ENCODE measurements at regions not wholly inside any gene's neighbourhood (a gene's known extent, or its start where the extent isn't known, plus 50 kb on each side); places are given as distances from the start of the nearest gene placed in this dataset.

DNA sequence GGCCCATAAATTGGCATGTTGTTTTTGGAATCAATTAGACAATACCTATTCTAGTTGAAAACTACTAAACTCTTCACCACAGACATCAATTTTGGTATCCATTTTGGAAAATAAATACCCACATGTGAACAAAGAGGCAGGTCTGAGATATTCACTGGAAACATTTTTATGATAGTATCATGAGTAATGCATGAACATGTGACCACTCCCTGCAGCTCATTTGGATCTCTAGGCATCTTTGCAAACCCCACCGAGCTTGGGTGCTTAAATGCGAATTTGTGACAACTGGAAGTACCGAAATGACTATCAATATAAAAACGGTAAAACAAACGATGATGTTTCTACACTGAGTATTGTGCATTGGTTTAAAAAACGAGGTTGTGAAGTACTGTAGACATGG, 285.2 kb downstream of the IRF8 start:
- TF ChIP-seq, protein P1, sequence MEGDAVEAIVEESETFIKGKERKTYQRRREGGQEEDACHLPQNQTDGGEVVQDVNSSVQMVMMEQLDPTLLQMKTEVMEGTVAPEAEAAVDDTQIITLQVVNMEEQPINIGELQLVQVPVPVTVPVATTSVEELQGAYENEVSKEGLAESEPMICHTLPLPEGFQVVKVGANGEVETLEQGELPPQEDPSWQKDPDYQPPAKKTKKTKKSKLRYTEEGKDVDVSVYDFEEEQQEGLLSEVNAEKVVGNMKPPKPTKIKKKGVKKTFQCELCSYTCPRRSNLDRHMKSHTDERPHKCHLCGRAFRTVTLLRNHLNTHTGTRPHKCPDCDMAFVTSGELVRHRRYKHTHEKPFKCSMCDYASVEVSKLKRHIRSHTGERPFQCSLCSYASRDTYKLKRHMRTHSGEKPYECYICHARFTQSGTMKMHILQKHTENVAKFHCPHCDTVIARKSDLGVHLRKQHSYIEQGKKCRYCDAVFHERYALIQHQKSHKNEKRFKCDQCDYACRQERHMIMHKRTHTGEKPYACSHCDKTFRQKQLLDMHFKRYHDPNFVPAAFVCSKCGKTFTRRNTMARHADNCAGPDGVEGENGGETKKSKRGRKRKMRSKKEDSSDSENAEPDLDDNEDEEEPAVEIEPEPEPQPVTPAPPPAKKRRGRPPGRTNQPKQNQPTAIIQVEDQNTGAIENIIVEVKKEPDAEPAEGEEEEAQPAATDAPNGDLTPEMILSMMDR (IDR thresholded peaks at IDR 0.05; ENCODE audit: low read depth, low read length, missing control alignments), result no peak
- no peak overlapping the region for H3K4me3 ChIP-seq (replicated peaks; ENCODE audit: low read depth, low read length)
- DNase-seq (ENCODE audit: extremely low read depth, low read depth), result no peak

DNA sequence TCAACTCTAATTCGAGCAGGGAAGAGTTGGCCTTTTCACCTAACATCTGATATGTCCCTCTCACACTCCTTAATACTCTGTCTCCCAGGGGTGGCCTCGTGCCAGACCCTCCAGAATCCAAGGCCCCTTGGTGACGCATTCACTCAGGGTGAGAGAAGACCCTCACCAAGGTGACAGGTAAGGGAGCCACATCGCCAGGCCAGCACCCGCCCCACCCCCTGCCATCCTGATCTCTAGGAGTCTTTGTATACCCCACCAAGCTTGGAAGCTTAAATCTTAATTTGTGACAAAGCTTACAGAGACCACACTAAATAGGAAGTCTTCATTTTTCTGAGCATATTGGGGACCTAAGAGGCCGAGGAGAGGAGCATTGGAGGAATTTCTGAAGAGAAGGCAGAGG, 286.1 kb downstream of the IRF8 start:
- DNase-seq (ENCODE audit: extremely low read depth, low read depth), result no peak
- H3K4me3 ChIP-seq (replicated peaks; ENCODE audit: low read depth, low read length), result no peak overlapping the region
- TF ChIP-seq, protein P1 (IDR thresholded peaks at IDR 0.05; ENCODE audit: low read depth, low read length, missing control alignments), result no peak

DNA sequence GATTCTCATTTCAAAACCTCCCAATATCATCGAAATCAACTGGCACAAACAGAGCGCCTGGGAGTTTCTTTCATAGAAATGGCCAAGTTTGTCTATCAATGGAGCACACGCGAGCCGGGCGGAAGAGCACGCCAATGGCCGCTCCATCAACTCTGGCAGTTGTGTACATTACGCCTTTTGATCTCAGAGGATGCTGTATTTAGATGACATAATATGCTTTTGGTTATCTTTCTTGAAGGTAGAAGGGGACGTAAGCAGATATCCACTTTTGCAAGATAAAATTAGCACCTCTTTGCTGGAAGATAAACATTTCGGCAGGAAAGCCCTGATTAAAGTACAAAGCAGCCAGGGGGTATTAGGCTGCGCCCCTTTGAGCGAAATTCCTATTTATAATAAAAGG, 287.4 kb downstream of the IRF8 start:
- no peak overlapping the region for H3K4me3 ChIP-seq (replicated peaks; ENCODE audit: low read depth, low read length)
- DNase-seq (ENCODE audit: extremely low read depth, low read depth), result no peak
- TF ChIP-seq, protein P1 (IDR thresholded peaks at IDR 0.05; ENCODE audit: low read depth, low read length, missing control alignments), result no peak

DNA sequence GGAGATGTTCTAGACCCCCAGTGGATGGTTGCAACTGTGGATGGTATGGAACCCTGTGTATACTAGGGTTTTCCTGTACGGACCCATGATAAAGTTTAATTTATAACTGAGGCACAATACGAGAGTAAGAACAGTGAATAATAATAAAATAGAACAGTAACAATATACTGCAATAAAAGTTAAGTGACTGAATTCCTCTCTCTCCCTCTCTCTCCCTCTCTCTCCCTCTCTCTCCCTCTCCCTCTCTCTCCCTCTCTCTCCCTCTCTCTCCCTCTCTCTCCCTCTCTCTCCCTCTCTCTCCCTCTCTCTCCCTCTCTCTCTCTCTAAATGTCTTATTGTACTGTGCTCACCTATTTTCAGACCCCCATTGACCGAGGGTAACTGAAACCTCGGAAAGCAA, 291.0 kb downstream of the IRF8 start:
- DNase-seq (ENCODE audit: extremely low read depth, low read depth), result no peak
- H3K4me3 ChIP-seq (replicated peaks; ENCODE audit: low read depth, low read length), result no peak overlapping the region
- TF ChIP-seq, protein P1 (IDR thresholded peaks at IDR 0.05; ENCODE audit: low read depth, low read length, missing control alignments), result no peak

DNA sequence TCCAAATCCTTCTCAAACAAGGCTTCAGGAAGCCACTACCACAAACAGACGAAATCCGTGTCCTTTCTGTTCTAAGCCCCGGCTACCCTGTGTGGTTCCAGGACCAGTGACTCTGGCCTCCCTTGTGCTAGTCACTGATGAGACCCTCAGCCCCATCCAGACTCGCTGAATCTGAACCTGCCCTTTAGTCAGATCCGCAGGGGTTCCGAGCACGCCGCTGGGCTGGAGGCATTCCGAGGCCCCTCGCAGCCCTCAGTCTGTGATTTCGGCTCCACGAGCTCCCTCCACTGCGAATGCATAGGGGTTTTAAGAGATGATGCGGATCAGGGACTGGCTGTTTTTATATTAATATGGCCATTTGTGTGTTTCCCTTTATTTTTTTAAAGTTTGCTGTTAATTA, 292.7 kb downstream of the IRF8 start:
- no peak for DNase-seq (ENCODE audit: extremely low read depth, low read depth)
- H3K4me3 ChIP-seq (replicated peaks; ENCODE audit: low read depth, low read length), result no peak overlapping the region
- TF ChIP-seq, protein P1 (IDR thresholded peaks at IDR 0.05; ENCODE audit: low read depth, low read length, missing control alignments), result no peak

DNA sequence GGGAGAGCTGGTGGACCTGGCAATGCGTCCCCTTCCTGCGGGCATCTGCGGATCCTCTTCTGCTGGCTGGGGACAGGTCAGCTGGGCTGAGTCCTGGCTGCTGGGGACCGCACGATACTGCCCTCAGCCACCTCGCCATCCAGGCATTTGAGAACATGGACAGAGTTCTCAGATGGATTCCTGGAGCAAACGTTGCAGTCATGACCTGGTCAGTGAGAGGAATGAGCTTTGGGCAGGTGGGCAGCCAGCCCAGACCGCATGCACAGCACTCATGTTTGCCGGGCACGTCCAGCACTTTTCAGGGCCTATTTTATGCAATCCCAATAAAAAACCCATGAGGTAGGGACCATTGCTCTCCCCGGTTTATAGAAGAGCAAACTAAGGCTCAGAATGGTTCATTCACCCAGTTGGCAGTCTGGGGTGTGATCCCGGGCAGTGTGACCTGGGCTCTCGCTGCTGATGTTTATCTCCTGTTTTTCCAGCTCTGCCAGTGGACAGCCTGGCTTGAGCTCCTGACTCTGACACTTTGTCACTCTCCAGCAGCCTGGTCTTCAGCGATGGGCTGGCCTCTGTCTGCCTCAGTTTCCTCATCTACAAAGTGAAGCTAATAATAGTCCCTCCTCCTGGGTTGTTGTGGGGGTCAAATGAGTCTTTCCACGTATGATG, 294.7 kb downstream of the IRF8 start:
- TF ChIP-seq, protein P1 (IDR thresholded peaks at IDR 0.05; ENCODE audit: low read depth, low read length, missing control alignments), result no peak
- no peak overlapping the region for H3K4me3 ChIP-seq (replicated peaks; ENCODE audit: low read depth, low read length)
- DNase-seq (ENCODE audit: extremely low read depth, low read depth), result no peak
